ENCODE measurements at regions not wholly inside any gene's neighbourhood (a gene's known extent, or its start where the extent isn't known, plus 50 kb on each side); places are given as distances from the start of the nearest gene placed in this dataset.

DNA sequence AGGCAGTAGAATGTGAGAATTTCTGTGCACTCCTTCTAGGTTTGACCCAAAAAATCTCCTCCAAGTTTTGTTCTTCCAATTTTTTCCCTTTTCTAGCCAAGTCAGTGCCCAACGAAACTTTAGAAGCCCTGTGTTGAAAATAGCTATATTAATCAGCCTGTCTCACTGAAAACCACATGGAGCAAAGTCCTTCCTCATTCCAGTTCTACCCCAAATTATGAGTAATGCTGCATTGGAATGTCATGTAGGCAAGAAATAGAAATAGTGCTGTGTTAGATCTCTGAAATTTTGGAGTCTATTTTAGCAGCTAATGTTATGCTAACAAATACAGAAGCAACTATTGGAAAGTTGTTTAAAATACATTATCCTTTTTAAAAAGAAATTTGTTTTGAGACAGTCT, 725.5 kb downstream of the TBC1D32 start:
- no peaks in the 10 kb centered on the region for H3K4me1 ChIP-seq (ENCODE audit: low read depth)
- intact Hi-C loops (cut with DNase I, micrococcal nuclease): no loop called here
- no peak overlapping the region for H3K4me3 ChIP-seq
- ATAC-seq (no peak), DNase-seq (no peak)
- TF ChIP-seq, protein P1, sequence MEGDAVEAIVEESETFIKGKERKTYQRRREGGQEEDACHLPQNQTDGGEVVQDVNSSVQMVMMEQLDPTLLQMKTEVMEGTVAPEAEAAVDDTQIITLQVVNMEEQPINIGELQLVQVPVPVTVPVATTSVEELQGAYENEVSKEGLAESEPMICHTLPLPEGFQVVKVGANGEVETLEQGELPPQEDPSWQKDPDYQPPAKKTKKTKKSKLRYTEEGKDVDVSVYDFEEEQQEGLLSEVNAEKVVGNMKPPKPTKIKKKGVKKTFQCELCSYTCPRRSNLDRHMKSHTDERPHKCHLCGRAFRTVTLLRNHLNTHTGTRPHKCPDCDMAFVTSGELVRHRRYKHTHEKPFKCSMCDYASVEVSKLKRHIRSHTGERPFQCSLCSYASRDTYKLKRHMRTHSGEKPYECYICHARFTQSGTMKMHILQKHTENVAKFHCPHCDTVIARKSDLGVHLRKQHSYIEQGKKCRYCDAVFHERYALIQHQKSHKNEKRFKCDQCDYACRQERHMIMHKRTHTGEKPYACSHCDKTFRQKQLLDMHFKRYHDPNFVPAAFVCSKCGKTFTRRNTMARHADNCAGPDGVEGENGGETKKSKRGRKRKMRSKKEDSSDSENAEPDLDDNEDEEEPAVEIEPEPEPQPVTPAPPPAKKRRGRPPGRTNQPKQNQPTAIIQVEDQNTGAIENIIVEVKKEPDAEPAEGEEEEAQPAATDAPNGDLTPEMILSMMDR (IDR thresholded peaks at IDR 0.05): no peak
- H3K36me3 ChIP-seq (ENCODE audit: low read depth): no peaks in the 10 kb centered on the region
- H3K9me3 ChIP-seq: no peaks in the 10 kb centered on the region

DNA sequence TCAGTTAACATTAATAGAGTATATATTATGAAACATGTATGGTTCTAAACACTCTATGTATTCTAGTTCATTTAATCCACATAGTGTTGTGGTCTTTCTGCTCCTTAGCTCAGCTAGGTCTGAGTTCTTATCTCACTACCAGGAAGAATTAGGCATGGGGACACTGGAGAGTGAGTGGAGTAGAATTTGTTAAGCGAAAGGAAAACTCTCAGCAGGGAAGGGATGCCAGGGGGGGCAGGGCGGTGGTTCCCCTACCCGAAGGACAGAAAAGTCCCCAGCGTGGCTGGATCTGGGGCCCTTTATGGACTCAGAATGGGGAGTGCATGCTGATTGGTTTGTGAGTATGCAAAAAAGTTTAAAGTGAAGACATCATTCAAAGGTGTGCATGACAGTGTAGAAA, 727.5 kb downstream of the TBC1D32 start:
- Histone ChIP-seq H3K36me3 (ENCODE audit: low read depth) (no peaks in the 10 kb centered on the region), H3K9me3 (no peaks in the 10 kb centered on the region), H3K4me3 (no peak overlapping the region), H3K4me1 (ENCODE audit: low read depth) (no peaks in the 10 kb centered on the region)
- DNase-seq (no peak), ATAC-seq (no peak)
- TF ChIP-seq, protein P1 (IDR thresholded peaks at IDR 0.05): no peak
- intact Hi-C loops (cut with DNase I, micrococcal nuclease): no loop called here

- DNase-seq (no peak), ATAC-seq (no peak)
- Histone ChIP-seq H3K9me3 (no peaks in the 10 kb centered on the region), H3K4me3 (no peak overlapping the region), H3K36me3 (ENCODE audit: low read depth) (no peaks in the 10 kb centered on the region), H3K4me1 (ENCODE audit: low read depth) (no peaks in the 10 kb centered on the region)
- TF ChIP-seq, protein P1 (IDR thresholded peaks at IDR 0.05): no peak
- intact Hi-C loops (cut with DNase I, micrococcal nuclease): no loop called here
Observed at GRCh38 chr6:120604510-120604909, 729.8 kb downstream of the TBC1D32 start.

GRCh38 chr6:120590611-120591010, 743.7 kb downstream of the TBC1D32 start:
- intact Hi-C loops (cut with DNase I, micrococcal nuclease): no loop called here
- no peaks in the 10 kb centered on the region for H3K4me1 ChIP-seq (ENCODE audit: low read depth)
- TF ChIP-seq, protein P1 (IDR thresholded peaks at IDR 0.05): no peak

DNA sequence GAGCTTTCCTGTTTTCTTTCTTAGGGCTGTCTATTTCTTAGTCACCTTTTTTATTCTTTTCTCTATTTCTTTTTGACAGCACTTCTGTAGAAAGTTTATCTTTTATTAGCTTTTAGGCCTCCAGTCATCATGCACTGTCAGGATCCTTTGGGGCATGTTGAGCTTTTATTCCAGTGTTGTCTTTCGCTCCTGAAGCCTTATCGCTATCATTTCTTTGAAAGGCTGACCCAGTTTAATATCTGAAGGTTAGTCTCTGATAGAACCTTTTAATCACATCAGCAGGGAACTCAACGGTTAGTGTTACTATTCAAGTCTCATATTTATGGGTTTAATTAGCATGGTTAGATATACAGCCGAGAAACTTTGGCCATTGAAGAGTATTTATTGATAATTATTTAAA, 745.9 kb downstream of the TBC1D32 start:
- no peak overlapping the region for H3K4me3 ChIP-seq
- no peaks in the 10 kb centered on the region for H3K4me1 ChIP-seq (ENCODE audit: low read depth)
- ATAC-seq (no peak), DNase-seq (no peak)
- TF ChIP-seq, protein P1 (IDR thresholded peaks at IDR 0.05): no peak
- H3K9me3 ChIP-seq: no peaks in the 10 kb centered on the region
- H3K36me3 ChIP-seq (ENCODE audit: low read depth): no peaks in the 10 kb centered on the region
- intact Hi-C loops (cut with DNase I, micrococcal nuclease): no loop called here

More at GRCh38 chr6:120590611-120591010, 743.7 kb downstream of the TBC1D32 start:
- DNase-seq (no peak), ATAC-seq (no peak)
- Histone ChIP-seq H3K4me3 (no peak overlapping the region), H3K9me3 (no peaks in the 10 kb centered on the region), H3K36me3 (ENCODE audit: low read depth) (no peaks in the 10 kb centered on the region)

GRCh38 chr6:120587381-120587780, 746.9 kb downstream of the TBC1D32 start:
- no peaks in the 10 kb centered on the region for H3K4me1 ChIP-seq (ENCODE audit: low read depth)
- TF ChIP-seq, protein P1 (IDR thresholded peaks at IDR 0.05): no peak
- intact Hi-C loops (cut with DNase I, micrococcal nuclease): no loop called here
- H3K36me3 ChIP-seq (ENCODE audit: low read depth): no peaks in the 10 kb centered on the region
- no peak overlapping the region for H3K4me3 ChIP-seq
- ATAC-seq (no peak), DNase-seq (no peak)
- H3K9me3 ChIP-seq: no peaks in the 10 kb centered on the region
